ENCODE measurements at regions not wholly inside any gene's neighbourhood (a gene's known extent, or its start where the extent isn't known, plus 50 kb on each side); places are given as distances from the start of the nearest gene placed in this dataset.

- TF ChIP-seq, protein P1, sequence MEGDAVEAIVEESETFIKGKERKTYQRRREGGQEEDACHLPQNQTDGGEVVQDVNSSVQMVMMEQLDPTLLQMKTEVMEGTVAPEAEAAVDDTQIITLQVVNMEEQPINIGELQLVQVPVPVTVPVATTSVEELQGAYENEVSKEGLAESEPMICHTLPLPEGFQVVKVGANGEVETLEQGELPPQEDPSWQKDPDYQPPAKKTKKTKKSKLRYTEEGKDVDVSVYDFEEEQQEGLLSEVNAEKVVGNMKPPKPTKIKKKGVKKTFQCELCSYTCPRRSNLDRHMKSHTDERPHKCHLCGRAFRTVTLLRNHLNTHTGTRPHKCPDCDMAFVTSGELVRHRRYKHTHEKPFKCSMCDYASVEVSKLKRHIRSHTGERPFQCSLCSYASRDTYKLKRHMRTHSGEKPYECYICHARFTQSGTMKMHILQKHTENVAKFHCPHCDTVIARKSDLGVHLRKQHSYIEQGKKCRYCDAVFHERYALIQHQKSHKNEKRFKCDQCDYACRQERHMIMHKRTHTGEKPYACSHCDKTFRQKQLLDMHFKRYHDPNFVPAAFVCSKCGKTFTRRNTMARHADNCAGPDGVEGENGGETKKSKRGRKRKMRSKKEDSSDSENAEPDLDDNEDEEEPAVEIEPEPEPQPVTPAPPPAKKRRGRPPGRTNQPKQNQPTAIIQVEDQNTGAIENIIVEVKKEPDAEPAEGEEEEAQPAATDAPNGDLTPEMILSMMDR (IDR thresholded peaks at IDR 0.05; ENCODE audit: unreplicated experiment): no peak
- Mint-ChIP-seq H3K36me3 (ENCODE audit: low read depth, unreplicated experiment) (no peaks in the 10 kb centered on the region), H3K27ac (ENCODE audit: unreplicated experiment) (no peak overlapping the region), H3K4me3 (ENCODE audit: unreplicated experiment) (no peak overlapping the region), H3K9me3 (ENCODE audit: unreplicated experiment) (no peaks in the 10 kb centered on the region), H3K27me3 (ENCODE audit: unreplicated experiment) (no peaks in the 10 kb centered on the region), H3K4me1 (ENCODE audit: unreplicated experiment) (no peaks in the 10 kb centered on the region)
- DNase-seq (ENCODE audit: low spot score): no peak
Observed at GRCh38 chr3:162096874-162097273, 600.3 kb downstream of the OTOL1 start.

DNA sequence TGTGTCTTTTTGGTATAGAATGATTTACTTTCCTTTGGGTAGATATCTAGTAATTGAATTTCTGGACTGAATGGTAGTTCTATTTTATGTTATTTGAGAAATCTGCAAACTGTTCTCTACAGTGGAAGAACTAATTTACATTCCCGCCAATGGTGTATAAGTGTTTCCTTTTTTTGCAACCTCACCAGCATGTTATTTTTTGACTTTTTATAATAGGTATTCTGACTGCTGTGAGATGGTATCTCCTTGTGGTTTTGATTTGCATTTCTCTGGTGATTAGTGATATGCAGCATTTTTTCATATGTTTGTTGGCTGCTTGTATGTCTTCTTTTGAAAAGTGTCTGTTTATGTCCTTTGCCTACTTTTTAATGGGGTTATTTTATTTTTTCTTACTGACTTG, 607.2 kb downstream of the OTOL1 start:
- H3K9me3 Mint-ChIP-seq (ENCODE audit: unreplicated experiment): no peaks in the 10 kb centered on the region
- no peak overlapping the region for H3K4me3 Mint-ChIP-seq (ENCODE audit: unreplicated experiment)
- H3K27me3 Mint-ChIP-seq (ENCODE audit: unreplicated experiment): no peaks in the 10 kb centered on the region
- no peaks in the 10 kb centered on the region for H3K4me1 Mint-ChIP-seq (ENCODE audit: unreplicated experiment)
- no peak overlapping the region for H3K27ac Mint-ChIP-seq (ENCODE audit: unreplicated experiment)
- DNase-seq (ENCODE audit: low spot score): no peak
- TF ChIP-seq, protein P1 (IDR thresholded peaks at IDR 0.05; ENCODE audit: unreplicated experiment): no peak
- no peaks in the 10 kb centered on the region for H3K36me3 Mint-ChIP-seq (ENCODE audit: low read depth, unreplicated experiment)

DNA sequence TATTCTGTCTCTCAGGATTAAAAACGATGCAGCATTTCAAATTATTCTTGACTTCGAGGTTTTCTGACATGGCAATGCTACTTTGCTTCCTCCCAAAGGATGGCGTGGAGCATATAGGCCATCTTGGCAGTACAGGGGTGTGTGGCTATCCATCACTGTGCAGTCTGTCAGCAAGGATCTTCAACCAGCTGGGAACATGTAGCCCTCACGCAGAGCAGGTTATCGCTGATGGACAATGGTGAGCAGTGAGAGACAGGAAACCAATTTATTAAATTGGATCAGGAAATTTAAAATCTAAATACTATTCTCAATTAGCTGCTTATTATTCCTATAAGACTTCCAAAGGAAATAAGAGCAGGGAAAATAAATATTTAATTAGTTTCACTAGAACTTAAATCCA, 615.3 kb downstream of the OTOL1 start:
- Mint-ChIP-seq H3K36me3 (ENCODE audit: low read depth, unreplicated experiment) (no peaks in the 10 kb centered on the region), H3K4me3 (ENCODE audit: unreplicated experiment) (no peak overlapping the region), H3K4me1 (ENCODE audit: unreplicated experiment) (no peaks in the 10 kb centered on the region), H3K27ac (ENCODE audit: unreplicated experiment) (no peak overlapping the region), H3K27me3 (ENCODE audit: unreplicated experiment) (no peaks in the 10 kb centered on the region), H3K9me3 (ENCODE audit: unreplicated experiment) (no peaks in the 10 kb centered on the region)
- no peak for DNase-seq (ENCODE audit: low spot score)
- TF ChIP-seq, protein P1 (IDR thresholded peaks at IDR 0.05; ENCODE audit: unreplicated experiment): no peak

- no peak overlapping the region for H3K27ac Mint-ChIP-seq (ENCODE audit: unreplicated experiment)
- no peaks in the 10 kb centered on the region for H3K27me3 Mint-ChIP-seq (ENCODE audit: unreplicated experiment)
- TF ChIP-seq, protein P1 (IDR thresholded peaks at IDR 0.05; ENCODE audit: unreplicated experiment): no peak
Observed at GRCh38 chr3:162112719-162113118, 616.1 kb downstream of the OTOL1 start.

DNA sequence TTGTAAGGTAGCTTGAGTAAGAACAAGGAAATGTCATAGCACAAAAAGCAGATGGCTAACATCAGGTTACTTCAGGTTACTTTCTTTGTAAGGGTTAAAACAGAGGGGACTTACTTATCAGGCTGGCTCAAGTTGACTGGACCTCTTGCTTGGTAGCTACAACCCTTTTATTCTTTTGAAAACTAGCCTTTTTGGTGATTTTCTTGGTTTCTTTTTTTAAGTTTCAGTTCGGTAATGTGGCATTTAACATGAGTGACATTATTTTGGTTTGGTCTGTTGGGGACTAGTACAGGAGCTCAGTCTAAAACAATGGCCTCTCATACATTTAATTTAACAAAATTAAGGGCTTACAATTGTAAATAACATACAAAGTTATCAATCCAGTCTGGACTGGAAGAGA, 621.4 kb downstream of the OTOL1 start:
- DNase-seq (ENCODE audit: low spot score): no peak

More at GRCh38 chr3:162112719-162113118, 616.1 kb downstream of the OTOL1 start:
- H3K4me1 Mint-ChIP-seq (ENCODE audit: unreplicated experiment): no peaks in the 10 kb centered on the region
- H3K4me3 Mint-ChIP-seq (ENCODE audit: unreplicated experiment): no peak overlapping the region
- H3K36me3 Mint-ChIP-seq (ENCODE audit: low read depth, unreplicated experiment): no peaks in the 10 kb centered on the region
- DNase-seq (ENCODE audit: low spot score): no peak
- H3K9me3 Mint-ChIP-seq (ENCODE audit: unreplicated experiment): no peaks in the 10 kb centered on the region

More for the DNA sequence above, 621.4 kb downstream of the OTOL1 start:
- H3K27me3 Mint-ChIP-seq (ENCODE audit: unreplicated experiment): no peaks in the 10 kb centered on the region
- H3K4me1 Mint-ChIP-seq (ENCODE audit: unreplicated experiment): no peaks in the 10 kb centered on the region
- H3K36me3 Mint-ChIP-seq (ENCODE audit: low read depth, unreplicated experiment): no peaks in the 10 kb centered on the region
- no peak overlapping the region for H3K4me3 Mint-ChIP-seq (ENCODE audit: unreplicated experiment)
- TF ChIP-seq, protein P1 (IDR thresholded peaks at IDR 0.05; ENCODE audit: unreplicated experiment): no peak
- no peaks in the 10 kb centered on the region for H3K9me3 Mint-ChIP-seq (ENCODE audit: unreplicated experiment)
- no peak overlapping the region for H3K27ac Mint-ChIP-seq (ENCODE audit: unreplicated experiment)
